ENCODE measurements at regions not wholly inside any gene's neighbourhood (a gene's known extent, or its start where the extent isn't known, plus 50 kb on each side); places are given as distances from the start of the nearest gene placed in this dataset.

GRCh38 chr6:99030915-99031314 is 83.2 kb upstream of the FBXL4 start:
- no peak for TF ChIP-seq CTCF (IDR thresholded peaks at IDR 0.05)
- no peak for TF ChIP-seq POLR2A (IDR thresholded peaks at IDR 0.05)
